ENCODE measurements at regions not wholly inside any gene's neighbourhood (a gene's known extent, or its start where the extent isn't known, plus 50 kb on each side); places are given as distances from the start of the nearest gene placed in this dataset.

DNA sequence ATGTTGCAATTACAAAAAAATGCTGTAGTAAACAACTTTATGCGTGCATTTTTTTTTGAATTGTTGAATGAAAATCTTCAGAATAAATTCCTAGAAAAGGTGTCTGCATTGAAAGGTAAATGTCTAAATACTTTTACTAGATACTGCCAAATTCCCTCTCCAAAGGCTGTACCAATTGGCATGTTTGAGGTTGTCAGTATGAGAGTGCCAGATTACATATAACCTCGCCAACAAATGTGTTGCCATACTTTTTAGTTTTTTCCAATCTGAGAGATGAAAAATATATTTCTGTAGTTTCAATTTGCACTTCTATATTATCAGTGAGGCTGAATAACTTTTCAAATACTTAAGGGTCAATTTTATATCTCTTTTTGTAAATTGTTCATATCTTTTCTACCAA, 261.5 kb upstream of the TARS1 start:
- Histone ChIP-seq H3K4me1 (ENCODE audit: control insufficient read depth, insufficient read depth, low read length) (no peaks in the 10 kb centered on the region), H3K9ac (ENCODE audit: low read length) (no peak overlapping the region), H3K27me3 (ENCODE audit: control insufficient read depth, insufficient read depth, low read length) (no peaks in the 10 kb centered on the region), H3K36me3 (ENCODE audit: control insufficient read depth, insufficient read depth, low read length) (no peaks in the 10 kb centered on the region), H3K27ac (ENCODE audit: low read depth, low read length) (no peak overlapping the region), H3K4me3 (ENCODE audit: low read length) (no peak overlapping the region)

DNA sequence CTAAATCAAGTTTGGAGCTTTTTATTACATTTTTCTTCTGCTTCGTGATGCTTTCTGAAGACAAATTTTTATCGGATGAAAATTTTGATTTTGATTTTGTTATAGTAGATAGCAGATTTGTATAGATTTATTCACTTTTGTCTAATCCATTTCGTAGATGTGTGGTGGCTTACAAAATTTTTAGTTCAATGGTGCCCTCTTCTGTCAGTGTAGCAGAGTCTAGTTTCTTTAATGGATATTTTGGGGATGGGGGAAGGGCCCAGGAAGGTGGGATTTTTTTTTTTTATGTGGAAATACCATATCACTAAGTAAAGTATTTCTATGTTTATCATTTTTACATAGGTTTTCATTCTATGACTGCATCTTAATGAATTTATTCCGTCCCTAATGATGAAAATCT, 259.9 kb upstream of the TARS1 start:
- no peaks in the 10 kb centered on the region for H3K4me1 ChIP-seq (ENCODE audit: control insufficient read depth, insufficient read depth, low read length)
- H3K27ac ChIP-seq (ENCODE audit: low read depth, low read length), result no peak overlapping the region
- H3K9ac ChIP-seq (ENCODE audit: low read length), result no peak overlapping the region
- H3K4me3 ChIP-seq (ENCODE audit: low read length), result no peak overlapping the region
- H3K36me3 ChIP-seq (ENCODE audit: control insufficient read depth, insufficient read depth, low read length), result no peaks in the 10 kb centered on the region
- H3K27me3 ChIP-seq (ENCODE audit: control insufficient read depth, insufficient read depth, low read length), result no peaks in the 10 kb centered on the region

DNA sequence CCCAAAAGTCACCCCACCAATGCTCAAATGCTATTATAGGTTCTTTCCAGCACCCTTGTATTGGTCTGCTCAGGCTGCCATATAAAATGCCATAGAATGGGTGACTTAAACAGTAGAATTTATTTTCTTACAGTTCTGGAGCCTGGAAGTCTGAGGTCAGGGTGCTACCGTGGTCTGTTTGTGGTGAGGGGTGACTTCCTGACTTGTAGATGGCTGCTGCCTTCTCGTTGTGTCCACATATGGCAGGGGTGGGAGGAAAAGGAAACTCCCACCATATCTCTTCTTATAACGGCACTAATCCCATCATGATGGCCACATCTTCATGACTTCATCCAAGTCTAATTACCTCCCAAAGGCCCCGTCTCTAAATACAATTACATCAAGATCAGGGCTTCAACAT, 257.8 kb upstream of the TARS1 start:
- no peaks in the 10 kb centered on the region for H3K27me3 ChIP-seq (ENCODE audit: control insufficient read depth, insufficient read depth, low read length)
- H3K4me1 ChIP-seq (ENCODE audit: control insufficient read depth, insufficient read depth, low read length), result no peaks in the 10 kb centered on the region
- H3K36me3 ChIP-seq (ENCODE audit: control insufficient read depth, insufficient read depth, low read length), result no peaks in the 10 kb centered on the region
- H3K27ac ChIP-seq (ENCODE audit: low read depth, low read length), result no peak overlapping the region
- H3K9ac ChIP-seq (ENCODE audit: low read length), result no peak overlapping the region
- no peak overlapping the region for H3K4me3 ChIP-seq (ENCODE audit: low read length)

DNA sequence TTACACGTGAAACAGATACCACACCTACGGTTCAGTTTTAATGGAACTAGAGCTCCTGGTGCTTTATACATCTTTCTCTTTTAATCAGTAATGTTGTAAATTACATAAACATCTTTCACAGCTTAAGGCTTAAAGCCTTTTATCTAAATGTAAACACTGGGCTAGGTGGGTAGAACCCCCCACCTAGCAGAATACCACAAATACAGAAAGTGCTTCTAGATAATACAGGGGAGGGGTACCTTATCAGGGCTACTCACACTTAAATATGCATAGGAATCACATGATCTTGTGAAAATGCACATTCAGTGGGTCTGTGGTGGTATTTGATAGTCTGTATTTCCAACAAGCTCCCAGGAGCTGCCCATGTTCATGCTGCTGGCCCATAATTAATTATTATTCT, 256.4 kb upstream of the TARS1 start:
- Histone ChIP-seq H3K27ac (ENCODE audit: low read depth, low read length) (no peak overlapping the region), H3K4me3 (ENCODE audit: low read length) (no peak overlapping the region), H3K36me3 (ENCODE audit: control insufficient read depth, insufficient read depth, low read length) (no peaks in the 10 kb centered on the region), H3K27me3 (ENCODE audit: control insufficient read depth, insufficient read depth, low read length) (no peaks in the 10 kb centered on the region), H3K4me1 (ENCODE audit: control insufficient read depth, insufficient read depth, low read length) (no peaks in the 10 kb centered on the region), H3K9ac (ENCODE audit: low read length) (no peak overlapping the region)

DNA sequence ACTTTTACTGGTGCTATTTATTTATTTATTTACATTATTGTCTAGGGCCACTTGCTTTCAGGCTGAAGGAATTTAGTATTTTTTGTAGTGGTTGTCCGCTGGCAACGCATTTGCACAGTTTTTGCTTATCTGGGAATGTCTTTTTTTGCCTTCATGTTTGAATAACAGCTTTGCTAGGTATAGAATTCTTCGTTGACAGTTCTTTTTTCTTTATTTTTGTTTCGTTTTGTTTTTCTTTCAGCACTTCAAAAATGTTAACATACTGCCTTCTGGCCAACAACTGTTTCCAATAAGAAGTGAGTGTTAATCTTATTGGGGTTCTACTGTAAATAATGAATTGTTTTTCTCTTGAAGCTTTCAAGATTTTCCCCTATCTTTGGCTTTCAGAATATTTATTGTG, 252.7 kb upstream of the TARS1 start:
- H3K36me3 ChIP-seq (ENCODE audit: control insufficient read depth, insufficient read depth, low read length), result no peaks in the 10 kb centered on the region
- H3K9ac ChIP-seq (ENCODE audit: low read length), result no peak overlapping the region
- H3K4me3 ChIP-seq (ENCODE audit: low read length), result no peak overlapping the region
- no peak overlapping the region for H3K27ac ChIP-seq (ENCODE audit: low read depth, low read length)
- no peaks in the 10 kb centered on the region for H3K4me1 ChIP-seq (ENCODE audit: control insufficient read depth, insufficient read depth, low read length)
- no peaks in the 10 kb centered on the region for H3K27me3 ChIP-seq (ENCODE audit: control insufficient read depth, insufficient read depth, low read length)

DNA sequence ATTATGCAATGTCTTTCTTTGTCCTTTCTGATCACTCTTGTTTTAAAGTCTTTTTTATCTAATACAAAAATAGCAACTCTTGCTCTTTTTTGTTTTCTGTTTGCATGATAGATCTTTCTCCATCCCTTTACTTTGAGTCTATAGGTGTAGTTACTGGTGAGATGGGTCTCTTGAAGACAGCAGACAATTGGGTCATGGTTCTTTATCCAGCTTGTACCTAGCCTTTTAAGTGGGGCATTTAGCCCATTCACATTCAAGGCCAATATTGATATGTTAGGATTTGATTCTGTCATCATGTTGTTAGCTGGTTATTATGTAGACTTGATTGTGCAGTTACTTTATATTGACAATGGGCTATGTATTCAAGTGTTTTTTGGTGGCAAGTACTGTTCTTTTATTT, 245.9 kb upstream of the TARS1 start:
- Histone ChIP-seq H3K36me3 (ENCODE audit: control insufficient read depth, insufficient read depth, low read length) (no peaks in the 10 kb centered on the region), H3K27me3 (ENCODE audit: control insufficient read depth, insufficient read depth, low read length) (no peaks in the 10 kb centered on the region), H3K27ac (ENCODE audit: low read depth, low read length) (no peak overlapping the region), H3K9ac (ENCODE audit: low read length) (no peak overlapping the region), H3K4me3 (ENCODE audit: low read length) (no peak overlapping the region), H3K4me1 (ENCODE audit: control insufficient read depth, insufficient read depth, low read length) (no peaks in the 10 kb centered on the region)

DNA sequence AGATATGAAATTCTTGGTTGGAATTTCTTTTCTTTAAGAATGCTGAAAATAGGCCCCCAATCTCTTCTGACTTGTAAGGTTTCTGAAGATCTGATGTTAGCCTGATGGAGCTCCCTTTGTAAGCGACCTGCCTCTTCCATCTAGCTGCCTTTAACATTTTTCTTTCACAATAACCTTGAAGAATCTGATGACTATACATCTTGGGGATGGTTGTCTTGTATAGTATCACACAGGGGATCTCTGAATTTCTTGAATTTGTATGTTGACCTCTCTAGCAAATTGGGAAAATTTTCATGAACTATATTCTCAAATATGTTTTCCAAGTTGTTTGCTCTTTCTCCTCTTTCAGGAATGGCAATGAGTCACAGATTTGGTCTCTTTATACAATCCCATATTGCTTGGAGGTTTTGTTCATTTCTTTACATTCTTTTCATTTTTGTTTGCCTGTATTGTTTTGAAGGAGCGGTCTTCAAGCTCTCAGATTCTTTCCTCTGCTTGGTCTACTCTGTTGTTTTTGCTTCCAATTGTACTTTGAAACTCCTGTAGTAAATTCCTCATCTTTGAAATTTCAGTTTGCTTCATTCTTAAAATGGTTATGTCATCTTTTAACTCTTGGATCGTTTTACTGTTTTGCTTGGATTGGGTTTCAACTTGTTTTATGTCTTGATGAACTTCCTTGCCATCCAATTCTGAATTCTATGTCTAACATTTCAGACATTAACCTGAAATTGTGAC, 245.2 kb upstream of the TARS1 start:
- Histone ChIP-seq H3K9ac (ENCODE audit: low read length) (no peak overlapping the region), H3K36me3 (ENCODE audit: control insufficient read depth, insufficient read depth, low read length) (no peaks in the 10 kb centered on the region), H3K4me3 (ENCODE audit: low read length) (no peak overlapping the region), H3K4me1 (ENCODE audit: control insufficient read depth, insufficient read depth, low read length) (no peaks in the 10 kb centered on the region), H3K27ac (ENCODE audit: low read depth, low read length) (no peak overlapping the region), H3K27me3 (ENCODE audit: control insufficient read depth, insufficient read depth, low read length) (no peaks in the 10 kb centered on the region)

DNA sequence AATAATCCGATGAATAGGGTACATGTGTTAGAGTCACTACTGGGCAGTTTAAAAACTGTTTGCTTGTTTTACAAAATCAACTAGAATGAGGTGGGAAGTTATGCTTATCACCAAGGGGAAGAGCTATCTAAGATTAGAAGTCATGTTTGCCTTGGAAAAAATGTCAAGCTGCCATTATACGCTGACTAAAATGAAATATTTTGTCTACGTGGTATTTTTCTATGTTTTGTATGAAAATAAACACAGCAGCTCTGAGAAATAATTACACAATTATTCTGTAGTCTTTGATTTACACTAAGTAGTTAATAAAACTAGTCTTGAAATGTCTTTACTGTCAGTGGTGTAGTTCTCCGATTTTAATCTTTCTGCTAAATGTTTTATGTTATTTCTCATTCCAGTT, 241.9 kb upstream of the TARS1 start:
- Histone ChIP-seq H3K4me1 (ENCODE audit: control insufficient read depth, insufficient read depth, low read length) (no peaks in the 10 kb centered on the region), H3K4me3 (ENCODE audit: low read length) (no peak overlapping the region), H3K27ac (ENCODE audit: low read depth, low read length) (no peak overlapping the region), H3K27me3 (ENCODE audit: control insufficient read depth, insufficient read depth, low read length) (no peaks in the 10 kb centered on the region), H3K9ac (ENCODE audit: low read length) (no peak overlapping the region), H3K36me3 (ENCODE audit: control insufficient read depth, insufficient read depth, low read length) (no peaks in the 10 kb centered on the region)

DNA sequence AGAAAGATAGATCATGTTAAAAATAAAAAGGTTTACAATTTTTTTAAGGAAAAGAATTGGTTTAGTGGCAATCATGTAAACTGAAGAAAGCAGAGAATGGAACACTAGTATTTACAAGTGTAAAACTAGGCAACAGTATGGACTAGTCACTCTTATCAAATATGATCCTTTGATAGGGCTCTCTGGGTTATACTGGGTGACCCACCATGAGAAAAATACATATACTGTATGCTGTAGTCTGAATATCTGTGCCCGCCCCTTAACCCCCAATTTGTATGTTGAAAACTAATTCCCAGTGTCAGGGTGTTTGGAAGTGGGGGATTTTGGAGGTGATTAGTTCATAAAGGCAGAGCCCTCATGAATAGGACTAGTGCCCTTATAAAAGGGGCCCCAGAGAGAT, 236.8 kb upstream of the TARS1 start:
- Histone ChIP-seq H3K9ac (ENCODE audit: low read length) (no peak overlapping the region), H3K4me1 (ENCODE audit: control insufficient read depth, insufficient read depth, low read length) (no peaks in the 10 kb centered on the region), H3K4me3 (ENCODE audit: low read length) (no peak overlapping the region), H3K27ac (ENCODE audit: low read depth, low read length) (no peak overlapping the region), H3K27me3 (ENCODE audit: control insufficient read depth, insufficient read depth, low read length) (no peaks in the 10 kb centered on the region), H3K36me3 (ENCODE audit: control insufficient read depth, insufficient read depth, low read length) (no peaks in the 10 kb centered on the region)

DNA sequence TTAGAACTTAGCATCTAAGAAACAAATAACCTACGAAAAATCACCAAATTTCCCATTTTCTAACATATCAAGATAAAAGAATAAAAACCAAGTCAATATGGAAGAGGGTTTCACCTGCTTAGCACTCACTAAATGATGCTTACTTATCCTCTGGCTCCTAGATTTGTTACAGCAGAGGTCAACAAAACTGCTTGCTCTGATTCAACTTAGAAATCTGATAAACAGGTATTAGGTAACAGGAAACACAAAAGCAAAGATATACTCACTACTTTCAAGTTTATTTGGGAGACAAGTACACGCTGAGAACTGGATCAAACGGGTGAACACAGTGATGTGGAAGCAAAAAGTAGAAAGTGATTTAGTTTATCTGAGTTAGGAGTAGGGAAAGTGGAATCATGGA, 235.7 kb upstream of the TARS1 start:
- no peaks in the 10 kb centered on the region for H3K27me3 ChIP-seq (ENCODE audit: control insufficient read depth, insufficient read depth, low read length)
- no peaks in the 10 kb centered on the region for H3K36me3 ChIP-seq (ENCODE audit: control insufficient read depth, insufficient read depth, low read length)
- no peaks in the 10 kb centered on the region for H3K4me1 ChIP-seq (ENCODE audit: control insufficient read depth, insufficient read depth, low read length)
- no peak overlapping the region for H3K9ac ChIP-seq (ENCODE audit: low read length)
- H3K27ac ChIP-seq (ENCODE audit: low read depth, low read length), result no peak overlapping the region
- no peak overlapping the region for H3K4me3 ChIP-seq (ENCODE audit: low read length)

DNA sequence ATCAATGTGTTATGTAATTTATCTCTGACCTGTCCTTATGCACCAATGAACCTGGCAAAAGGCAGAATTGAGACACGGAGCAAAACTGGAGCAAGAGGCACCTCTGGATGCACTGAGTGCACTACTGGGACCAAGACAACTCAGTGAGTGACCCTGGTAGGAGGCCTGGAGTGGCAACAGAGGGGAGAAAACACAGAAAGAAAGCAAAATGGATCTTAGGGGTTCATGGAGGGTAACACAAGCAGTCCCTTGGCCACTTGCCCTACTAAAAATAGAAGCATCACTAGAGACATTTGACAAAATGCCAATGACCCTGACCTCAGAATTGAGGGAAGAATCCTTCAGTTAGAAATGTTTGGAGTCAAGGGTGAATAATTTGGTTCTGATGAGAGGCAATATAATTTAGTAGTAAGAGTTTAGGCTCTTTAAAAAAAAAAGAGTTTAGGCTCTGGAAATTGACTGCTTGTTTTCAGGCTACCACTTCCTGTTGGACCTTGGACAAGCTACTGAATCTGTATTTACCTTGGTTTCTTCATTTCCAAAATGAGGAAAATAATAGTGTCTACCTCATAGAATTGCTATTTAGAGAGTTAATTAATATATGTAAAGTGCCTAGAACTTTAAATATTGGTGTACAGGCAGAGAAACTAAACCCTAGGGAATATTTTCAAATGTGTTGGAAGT, 234.9 kb upstream of the TARS1 start:
- Histone ChIP-seq H3K27ac (ENCODE audit: low read depth, low read length) (no peak overlapping the region), H3K4me3 (ENCODE audit: low read length) (no peak overlapping the region), H3K4me1 (ENCODE audit: control insufficient read depth, insufficient read depth, low read length) (no peaks in the 10 kb centered on the region), H3K36me3 (ENCODE audit: control insufficient read depth, insufficient read depth, low read length) (no peaks in the 10 kb centered on the region), H3K9ac (ENCODE audit: low read length) (no peak overlapping the region), H3K27me3 (ENCODE audit: control insufficient read depth, insufficient read depth, low read length) (no peaks in the 10 kb centered on the region)

DNA sequence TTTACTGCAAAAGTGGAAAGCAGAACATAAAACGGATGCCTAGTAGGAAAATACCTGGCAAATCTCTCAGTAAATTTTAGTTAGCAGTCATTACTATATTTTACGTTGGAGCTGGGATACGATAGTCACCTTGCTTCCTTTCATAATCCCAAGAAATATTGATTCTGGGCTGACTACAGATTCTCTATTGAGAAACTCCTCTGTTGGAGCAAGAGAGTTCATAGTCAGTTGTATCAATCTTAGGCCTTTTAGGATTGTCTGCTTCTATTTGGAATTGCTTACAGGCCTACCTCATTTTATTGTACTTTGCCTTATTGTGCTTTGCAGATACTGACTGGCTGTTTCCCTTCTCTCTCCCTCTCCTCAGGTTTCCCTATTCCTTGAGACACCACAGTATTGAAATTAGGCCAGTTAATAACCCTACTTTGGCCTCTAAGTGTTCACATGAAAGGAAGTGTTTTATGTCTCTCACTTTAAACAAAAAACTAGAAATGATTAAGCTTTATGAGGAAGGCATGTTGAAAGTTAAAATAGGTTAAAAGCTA, 233.7 kb upstream of the TARS1 start:
- H3K27me3 ChIP-seq (ENCODE audit: control insufficient read depth, insufficient read depth, low read length), result no peaks in the 10 kb centered on the region
- no peak overlapping the region for H3K4me3 ChIP-seq (ENCODE audit: low read length)
- no peaks in the 10 kb centered on the region for H3K36me3 ChIP-seq (ENCODE audit: control insufficient read depth, insufficient read depth, low read length)
- H3K27ac ChIP-seq (ENCODE audit: low read depth, low read length), result no peak overlapping the region
- no peak overlapping the region for H3K9ac ChIP-seq (ENCODE audit: low read length)
- H3K4me1 ChIP-seq (ENCODE audit: control insufficient read depth, insufficient read depth, low read length), result no peaks in the 10 kb centered on the region

DNA sequence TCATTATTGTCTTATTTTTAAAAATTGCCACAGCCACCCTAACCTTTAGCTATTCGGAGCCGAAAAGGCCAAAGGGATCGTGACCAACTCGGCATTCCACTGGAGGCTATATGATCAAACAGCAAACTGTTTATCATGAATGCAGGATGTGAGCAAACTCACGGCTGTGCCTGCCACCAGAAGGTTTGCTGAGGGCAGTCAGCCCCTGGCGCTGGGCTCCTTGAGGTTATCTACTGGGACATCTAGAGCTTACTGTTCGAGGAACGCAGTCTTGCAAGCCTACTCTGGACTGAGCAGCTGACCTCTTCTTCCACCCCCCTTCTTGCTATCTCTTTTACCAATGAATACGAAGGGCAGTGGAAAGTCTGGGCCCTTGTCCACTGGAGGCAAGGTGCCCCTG, 231.5 kb upstream of the TARS1 start:
- Histone ChIP-seq H3K27ac (ENCODE audit: low read depth, low read length) (no peak overlapping the region), H3K4me3 (ENCODE audit: low read length) (no peak overlapping the region), H3K36me3 (ENCODE audit: control insufficient read depth, insufficient read depth, low read length) (no peaks in the 10 kb centered on the region), H3K9ac (ENCODE audit: low read length) (no peak overlapping the region), H3K27me3 (ENCODE audit: control insufficient read depth, insufficient read depth, low read length) (no peaks in the 10 kb centered on the region), H3K4me1 (ENCODE audit: control insufficient read depth, insufficient read depth, low read length) (peaks cover 2% of the 10 kb centered on the region)

Measured in rectal smooth muscle tissue (tissue), 1 donor.